Esophagus squamous epithelium (tissue), 5 donors: ENCODE measurements at regions not wholly inside any gene's neighbourhood (a gene's known extent, or its start where the extent isn't known, plus 50 kb on each side); places are given as distances from the start of the nearest gene placed in this dataset.

Source experiments
- DNase-seq: peaks from one replicate; lab custom pipeline; 2025; lab: John Stamatoyannopoulos, UW
- H3K27ac ChIP-seq, 4 donors: fragments of 200-600 bp; sonication (generic); one replicate each; pipeline ENCODE4 v1.5.1; 2016 to 2019; ENCODE audit warnings: mild to moderate bottlenecking in 1 of 4
- H3K27me3 ChIP-seq, 4 donors: fragments of 200-600 bp; sonication (generic); 1 replicate in 3 of 4; 2 replicates in 1 of 4; pipeline versions ENCODE4 v1.5.1 to v1.6.0; 2017 to 2021; ENCODE audit warnings: antibody characterized with exemption in 1 of 4
- H3K36me3 ChIP-seq, 3 donors: fragments of 200-600 bp; sonication (generic); one replicate each; pipeline ENCODE4 v1.5.1; 2016 to 2019
- H3K4me1 ChIP-seq, 3 donors: fragments of 200-600 bp; sonication (generic); one replicate each; pipeline ENCODE4 v1.5.1; 2017 to 2019
- H3K4me3 ChIP-seq, 4 donors: fragments of 200-600 bp; sonication (generic); 1 replicate in 3 of 4; 2 replicates in 1 of 4; pipeline ENCODE4 v1.5.1; 2016 to 2019; ENCODE audit warnings: mild to moderate bottlenecking in 2 of 4, moderate library complexity in 1 of 4
- H3K9me3 ChIP-seq, 3 donors: fragments of 200-600 bp; sonication (generic); one replicate each; pipeline ENCODE4 v1.5.1; 2016 to 2019
- POLR2A ChIP-seq, 4 donors: fragments of 450-650 bp; IDR thresholded peaks; one replicate each; pipeline ENCODE4 v1.6.1; 2017; ENCODE audit warnings: antibody characterized with exemption in 4 of 4, mild to moderate bottlenecking in 4 of 4, moderate library complexity in 3 of 4
- whole genome bisulfite sequencing, 2 donors: methylation state at CpG; one replicate each; pipeline ENCODE4 v1.1.5; 2018; 5-methylcytosine and 5-hydroxymethylcytosine counted together
- intact Hi-C: fragments of 100-400 bp; cut with DNase I; formaldehyde crosslinking; loops from one replicate; pipeline ENCODE4 v1.15.0; 2022
- TF ChIP-seq, protein P1 (sequence below), 6 experiments: fragments of 450-650 bp in 4 of 6; fragments of 200-600 bp in 2 of 6; sonication (generic) in 2 of 6; IDR thresholded peaks; one replicate each; pipeline ENCODE4 v1.5.1; 2016 to 2019; ENCODE audit warnings: antibody characterized with exemption in 6 of 6, mild to moderate bottlenecking in 4 of 6, moderate library complexity in 4 of 6
- donor health status: DM: yes; HTN: yes; CAD: no.

GRCh38 chr1:112268408-112268807 is 127.6 kb upstream of the CTTNBP2NL start:
- no peak for DNase-seq
- no peaks in the 10 kb centered on the region for H3K9me3 ChIP-seq
- peak overlapping the region in 1 of 4 donors; percentile 10 for H3K27ac ChIP-seq
- H3K36me3 ChIP-seq = no peaks in the 10 kb centered on the region
- no peak overlapping the region for H3K4me3 ChIP-seq
- no peak for TF ChIP-seq POLR2A (IDR thresholded peaks at IDR 0.05)
- TF ChIP-seq, protein P1, sequence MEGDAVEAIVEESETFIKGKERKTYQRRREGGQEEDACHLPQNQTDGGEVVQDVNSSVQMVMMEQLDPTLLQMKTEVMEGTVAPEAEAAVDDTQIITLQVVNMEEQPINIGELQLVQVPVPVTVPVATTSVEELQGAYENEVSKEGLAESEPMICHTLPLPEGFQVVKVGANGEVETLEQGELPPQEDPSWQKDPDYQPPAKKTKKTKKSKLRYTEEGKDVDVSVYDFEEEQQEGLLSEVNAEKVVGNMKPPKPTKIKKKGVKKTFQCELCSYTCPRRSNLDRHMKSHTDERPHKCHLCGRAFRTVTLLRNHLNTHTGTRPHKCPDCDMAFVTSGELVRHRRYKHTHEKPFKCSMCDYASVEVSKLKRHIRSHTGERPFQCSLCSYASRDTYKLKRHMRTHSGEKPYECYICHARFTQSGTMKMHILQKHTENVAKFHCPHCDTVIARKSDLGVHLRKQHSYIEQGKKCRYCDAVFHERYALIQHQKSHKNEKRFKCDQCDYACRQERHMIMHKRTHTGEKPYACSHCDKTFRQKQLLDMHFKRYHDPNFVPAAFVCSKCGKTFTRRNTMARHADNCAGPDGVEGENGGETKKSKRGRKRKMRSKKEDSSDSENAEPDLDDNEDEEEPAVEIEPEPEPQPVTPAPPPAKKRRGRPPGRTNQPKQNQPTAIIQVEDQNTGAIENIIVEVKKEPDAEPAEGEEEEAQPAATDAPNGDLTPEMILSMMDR (IDR thresholded peaks at IDR 0.05) = no peak
- intact Hi-C loops = no loop called here
- peaks cover 0 to 10% (median 0%) of the 10 kb centered on the region in 4 donors for H3K27me3 ChIP-seq
- WGBS, 2 donors = 73 to 74% methylated on average over 3 of the region's 3 CpGs
- H3K4me1 ChIP-seq = peaks cover 0 to 40% (median 24%) of the 10 kb centered on the region in 3 donors

GRCh38 chr1:112271270-112271669 is 124.7 kb upstream of the CTTNBP2NL start:
- Histone ChIP-seq H3K9me3 (peaks cover 0 to 5% (median 5%) of the 10 kb centered on the region in 3 donors), H3K4me1 (peaks cover 0 to 19% (median 11%) of the 10 kb centered on the region in 3 donors), H3K27me3 (peaks cover 0 to 10% (median 0%) of the 10 kb centered on the region in 4 donors), H3K4me3 (no peak overlapping the region), H3K27ac (no peak overlapping the region), H3K36me3 (no peaks in the 10 kb centered on the region)
- no peak for TF ChIP-seq POLR2A (IDR thresholded peaks at IDR 0.05)
- TF ChIP-seq, protein P1 (IDR thresholded peaks at IDR 0.05) = no peak
- no peak for DNase-seq
- WGBS, 2 donors = 93 to 95% methylated on average over 3 of the region's 3 CpGs
- intact Hi-C loops = no loop called here

DNA sequence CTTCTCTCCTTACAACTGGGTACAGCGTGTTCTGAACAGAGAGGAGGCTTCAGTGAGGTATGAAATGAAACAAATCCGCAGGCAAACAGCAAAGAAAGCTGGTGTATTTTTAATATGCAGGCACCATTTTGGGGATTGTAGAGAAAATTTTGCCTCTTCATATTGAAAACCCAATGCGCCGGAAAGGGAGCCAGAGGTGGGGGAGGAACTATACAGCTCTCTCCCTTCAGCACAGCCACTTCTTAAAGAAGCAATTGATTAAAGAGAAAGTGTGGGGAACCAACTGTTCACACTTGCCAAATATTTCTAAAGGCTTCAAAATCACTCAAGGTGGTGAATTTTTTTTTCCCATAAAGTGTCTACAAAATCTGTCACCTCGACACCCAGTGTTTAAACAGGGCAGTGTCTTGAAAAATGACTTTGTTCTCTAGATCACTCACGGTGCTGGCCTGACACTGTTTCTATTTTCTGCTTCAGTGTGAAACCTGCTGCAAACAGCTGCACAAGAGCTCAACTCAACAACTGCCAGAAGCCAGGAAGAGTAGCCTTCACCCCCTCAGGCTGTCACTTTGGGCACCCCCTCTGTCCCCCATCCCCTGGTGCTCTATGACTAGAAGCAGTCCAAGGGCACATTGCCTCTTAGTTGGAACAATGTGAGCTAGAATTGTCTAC is 123.8 kb upstream of the CTTNBP2NL start:
- Histone ChIP-seq H3K9me3 (peaks cover 0 to 5% (median 5%) of the 10 kb centered on the region in 3 donors), H3K4me1 (peaks cover 0 to 15% (median 10%) of the 10 kb centered on the region in 3 donors), H3K27me3 (peaks cover 0 to 10% (median 0%) of the 10 kb centered on the region in 4 donors), H3K36me3 (no peaks in the 10 kb centered on the region), H3K4me3 (no peak overlapping the region), H3K27ac (no peak overlapping the region)
- intact Hi-C loops = no loop called here
- DNase-seq = no peak
- TF ChIP-seq, protein P1 (IDR thresholded peaks at IDR 0.05) = no peak
- TF ChIP-seq POLR2A (IDR thresholded peaks at IDR 0.05) = no peak
- 50 to 53% methylated on average over 6 of the region's 6 CpGs for WGBS, 2 donors

DNA sequence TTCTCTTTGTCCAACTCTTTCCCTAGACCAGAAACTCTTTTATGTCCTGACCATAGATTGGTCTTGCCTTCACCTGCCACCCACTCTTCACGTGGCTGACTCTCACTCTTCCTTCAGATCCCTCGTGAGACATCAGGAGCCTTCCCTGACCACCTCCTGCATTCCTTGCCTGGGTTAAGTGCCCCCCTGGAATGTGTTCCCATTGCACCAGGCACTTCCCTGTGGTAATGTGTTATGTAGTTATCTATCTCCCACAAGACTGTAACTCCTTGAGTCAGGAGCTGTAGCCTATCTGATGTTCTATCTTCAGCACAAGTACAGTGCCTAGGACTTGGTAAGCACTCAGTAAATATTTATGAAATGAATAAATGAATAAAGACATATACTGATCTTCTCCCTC is 111.2 kb upstream of the CTTNBP2NL start:
- TF ChIP-seq POLR2A (IDR thresholded peaks at IDR 0.05) = no peak
- TF ChIP-seq, protein P1 (IDR thresholded peaks at IDR 0.05) = no peak
- Histone ChIP-seq H3K27me3 (peaks cover 0 to 8% (median 0%) of the 10 kb centered on the region in 4 donors), H3K4me3 (no peak overlapping the region), H3K4me1 (no peaks in the 10 kb centered on the region), H3K9me3 (no peaks in the 10 kb centered on the region), H3K27ac (no peak overlapping the region), H3K36me3 (no peaks in the 10 kb centered on the region)
- WGBS, 2 donors = 44 to 60% methylated on average over 2 of the region's 2 CpGs
- intact Hi-C loops = no loop called here
- no peak for DNase-seq

DNA sequence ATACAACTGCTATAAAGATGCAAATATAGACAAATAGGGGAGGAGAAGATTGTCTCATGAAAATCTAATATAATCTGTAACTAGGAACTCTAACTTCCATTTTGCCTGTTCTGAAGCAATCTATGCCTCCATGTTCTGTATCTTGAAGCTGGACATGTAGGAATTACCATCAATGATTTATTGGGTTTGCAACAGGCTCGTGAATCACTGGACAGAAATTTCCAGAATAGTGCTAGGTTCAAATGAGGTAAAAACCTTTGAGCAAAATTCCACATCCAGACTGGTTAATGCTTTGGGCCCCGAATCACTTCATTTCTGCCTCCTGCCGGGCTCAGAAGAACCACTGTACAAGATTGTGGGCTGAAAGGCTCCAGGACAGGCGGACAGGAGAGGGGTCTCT is 110.7 kb upstream of the CTTNBP2NL start:
- no peak for DNase-seq
- H3K36me3 ChIP-seq = no peaks in the 10 kb centered on the region
- peaks cover 0 to 8% (median 0%) of the 10 kb centered on the region in 4 donors for H3K27me3 ChIP-seq
- intact Hi-C loops = no loop called here
- H3K4me1 ChIP-seq = no peaks in the 10 kb centered on the region
- H3K27ac ChIP-seq = no peak overlapping the region
- WGBS, 2 donors = 70 to 76% methylated on average over 4 of the region's 4 CpGs
- no peak overlapping the region for H3K4me3 ChIP-seq
- no peak for TF ChIP-seq POLR2A (IDR thresholded peaks at IDR 0.05)
- TF ChIP-seq, protein P1 (IDR thresholded peaks at IDR 0.05) = no peak
- H3K9me3 ChIP-seq = no peaks in the 10 kb centered on the region
